ENCODE measurements at regions not wholly inside any gene's neighbourhood (a gene's known extent, or its start where the extent isn't known, plus 50 kb on each side); places are given as distances from the start of the nearest gene placed in this dataset.
A peak's percentile ranks its signal among the peaks of the same experiment; 100 is the strongest.

- no peak for DNase-seq
Observed at GRCh38 chr13:70473907-70474306, 365.7 kb upstream of the KLHL1 start.

DNA sequence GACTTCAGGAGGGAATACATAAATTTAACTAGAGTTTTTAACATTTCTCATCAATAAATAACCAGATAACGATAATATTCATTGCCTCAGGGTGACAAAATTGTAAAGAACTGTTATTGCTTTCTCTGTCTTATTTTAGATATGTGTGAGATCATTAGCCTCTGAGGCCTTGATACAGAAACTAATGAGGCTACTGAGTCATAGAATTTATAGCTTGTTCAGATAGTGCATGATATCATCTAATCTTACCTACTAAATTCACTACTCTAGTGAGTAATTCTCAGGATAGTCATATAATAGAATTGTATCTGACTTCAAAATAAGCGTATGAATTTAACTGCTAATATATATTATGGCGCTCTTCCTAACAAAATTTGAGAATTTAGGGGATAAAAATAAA is 360.8 kb upstream of the KLHL1 start:
- no peak for DNase-seq

DNA sequence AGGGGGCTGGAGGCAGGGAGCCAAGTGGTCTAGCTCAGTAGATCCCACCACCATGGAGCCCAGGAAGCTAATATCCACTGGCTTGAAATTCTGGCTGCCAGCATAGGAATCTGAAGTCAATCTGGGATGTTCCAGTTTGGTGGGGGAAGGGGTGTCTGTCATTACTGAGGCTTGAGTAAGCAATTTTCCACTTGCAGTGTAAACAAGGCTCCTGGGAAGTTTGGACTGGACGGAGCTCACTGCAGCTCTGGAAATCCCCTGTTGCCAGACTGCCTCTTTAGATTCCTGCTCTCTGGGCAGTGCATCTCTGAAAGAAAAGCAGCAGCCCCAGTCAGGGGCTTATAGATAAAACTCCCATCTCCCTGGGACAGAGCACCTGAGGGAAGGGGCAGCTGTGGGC is 349.2 kb upstream of the KLHL1 start:
- DNase-seq, result no peak

DNA sequence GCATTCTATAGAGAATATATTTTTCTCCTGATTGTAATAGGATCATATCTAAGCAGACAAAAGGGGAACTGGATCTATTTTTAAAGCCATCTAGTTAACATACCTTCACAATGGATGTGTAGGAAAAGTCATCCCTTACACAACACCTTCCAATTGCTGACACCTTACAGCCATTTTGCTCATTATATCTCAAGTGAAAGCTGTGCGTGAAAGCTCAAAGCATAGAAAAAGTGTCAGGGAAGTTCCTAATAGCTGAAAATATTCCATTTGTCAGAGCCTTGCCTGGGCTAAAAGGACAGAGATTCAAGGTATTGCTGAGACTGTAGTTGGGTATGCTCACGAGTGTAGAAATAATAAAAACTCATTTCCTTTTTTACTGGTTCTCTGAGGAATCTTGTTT is 340.6 kb upstream of the KLHL1 start:
- no peak for DNase-seq

- DNase-seq, result no peak
Observed at GRCh38 chr13:70432276-70432805, 324.1 kb upstream of the KLHL1 start.

GRCh38 chr13:70430256-70430655 is 322.0 kb upstream of the KLHL1 start:
- no peak for DNase-seq

GRCh38 chr13:70424928-70425327 is 316.7 kb upstream of the KLHL1 start:
- no peak for DNase-seq

GRCh38 chr13:70424428-70424827 is 316.2 kb upstream of the KLHL1 start:
- no peak for DNase-seq

GRCh38 chr13:70415136-70415535 is 306.9 kb upstream of the KLHL1 start:
- DNase-seq, result no peak

GRCh38 chr13:70408865-70409264 is 300.6 kb upstream of the KLHL1 start:
- DNase-seq, result no peak

GRCh38 chr13:70407486-70407885 is 299.2 kb upstream of the KLHL1 start:
- no peak for DNase-seq

DNA sequence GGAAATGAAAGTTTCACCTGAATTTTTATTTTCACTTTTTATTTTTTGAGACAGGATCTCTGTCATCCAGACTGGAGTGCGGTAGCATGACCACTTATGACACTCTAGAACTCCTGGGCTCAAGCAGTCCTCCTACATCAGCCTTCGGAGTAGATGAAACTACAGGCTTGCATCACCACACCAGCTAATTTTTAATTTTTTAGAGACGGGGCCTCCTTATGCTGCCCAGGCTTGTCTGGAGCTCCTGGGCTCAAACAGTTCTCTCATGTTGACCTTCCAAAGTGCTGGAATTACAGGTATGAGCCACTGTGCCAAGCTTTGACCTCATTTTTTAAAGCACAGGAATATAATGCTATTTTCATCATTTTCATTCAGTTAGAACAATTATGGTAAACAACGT is 297.0 kb upstream of the KLHL1 start:
- no peak for DNase-seq

DNA sequence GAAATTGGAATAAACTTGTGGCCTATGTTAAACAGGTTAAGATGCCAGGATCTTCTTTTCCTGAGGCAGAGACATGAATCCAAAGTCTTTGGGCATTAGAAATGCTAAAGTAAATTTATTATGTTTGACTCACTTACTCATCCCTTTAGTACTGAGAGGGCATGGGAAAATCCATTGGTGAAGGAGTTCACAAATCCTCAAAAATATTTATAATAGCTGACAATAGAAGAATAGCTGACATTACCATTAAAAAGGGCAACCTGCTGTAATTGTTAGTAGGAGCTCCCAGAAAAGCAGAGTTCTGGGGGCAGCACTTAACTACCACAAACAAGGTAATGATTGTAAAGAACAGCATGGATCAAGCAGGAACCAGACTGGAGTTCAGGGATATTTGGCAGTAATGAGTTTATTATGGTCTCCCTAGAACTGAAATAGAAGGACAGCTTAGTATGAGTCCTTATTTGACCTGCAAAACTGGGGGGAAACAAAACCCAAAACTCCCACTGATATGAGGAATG is 285.8 kb upstream of the KLHL1 start:
- DNase-seq, result no peak

DNA sequence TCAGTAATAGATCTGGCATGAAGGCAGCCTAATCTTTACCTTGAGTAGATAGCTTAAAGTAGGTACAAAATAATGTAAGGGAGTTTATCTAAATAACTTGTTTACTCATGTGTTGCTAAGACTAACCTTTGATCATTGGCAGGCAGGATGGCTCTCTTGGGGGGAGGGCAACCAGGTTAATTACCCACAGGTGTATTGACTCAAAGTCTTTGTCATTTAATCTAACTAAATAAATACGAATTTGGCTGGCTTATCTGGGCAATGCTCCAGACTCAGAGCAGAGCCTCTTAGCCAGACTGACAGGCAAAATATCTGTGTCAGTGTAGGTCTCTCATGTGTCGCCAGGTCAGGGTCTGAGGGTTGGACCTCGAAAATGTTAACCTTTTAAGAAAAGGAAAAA is 283.4 kb upstream of the KLHL1 start:
- no peak for DNase-seq

DNA sequence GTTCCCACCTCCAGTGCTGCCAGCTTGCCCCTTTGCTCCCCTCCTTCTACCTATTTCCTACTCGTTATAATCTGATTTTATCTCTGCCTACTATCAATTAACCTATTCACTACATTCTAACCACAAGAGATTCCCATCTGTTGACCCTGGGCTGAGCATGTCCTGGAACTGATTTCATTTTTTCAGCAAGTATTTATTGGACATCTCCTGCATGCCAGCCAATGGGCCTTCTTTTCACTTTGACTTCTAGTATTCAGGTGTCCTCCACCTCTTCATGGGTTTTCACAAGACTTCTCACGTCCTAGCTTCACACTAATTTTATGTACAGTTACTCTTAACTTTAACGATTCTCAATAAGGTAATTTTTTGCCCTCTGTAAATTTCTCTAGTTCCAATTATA is 282.7 kb upstream of the KLHL1 start:
- no peak for DNase-seq

DNA sequence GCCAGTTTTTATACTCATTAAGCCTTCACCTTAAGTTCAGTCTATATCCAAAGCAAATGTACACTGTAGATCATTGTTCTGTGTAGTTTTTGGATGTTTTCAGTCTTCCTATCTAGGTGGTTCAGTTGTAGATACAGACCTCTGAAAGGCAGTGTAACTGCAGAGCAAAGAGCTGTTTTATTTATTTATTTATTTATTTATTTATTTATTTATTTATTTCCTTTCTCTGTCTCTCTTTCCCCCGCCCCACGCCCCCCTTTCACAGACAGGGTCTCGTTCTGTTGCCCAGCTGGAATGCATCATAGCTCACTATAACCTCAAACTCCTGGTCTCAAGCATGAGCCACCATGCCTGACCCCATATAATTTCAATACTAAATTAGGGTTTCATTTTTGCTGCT is 281.8 kb upstream of the KLHL1 start:
- no peak for DNase-seq

- no peak for DNase-seq
Observed at GRCh38 chr13:70388935-70389334, 280.7 kb upstream of the KLHL1 start.

DNA sequence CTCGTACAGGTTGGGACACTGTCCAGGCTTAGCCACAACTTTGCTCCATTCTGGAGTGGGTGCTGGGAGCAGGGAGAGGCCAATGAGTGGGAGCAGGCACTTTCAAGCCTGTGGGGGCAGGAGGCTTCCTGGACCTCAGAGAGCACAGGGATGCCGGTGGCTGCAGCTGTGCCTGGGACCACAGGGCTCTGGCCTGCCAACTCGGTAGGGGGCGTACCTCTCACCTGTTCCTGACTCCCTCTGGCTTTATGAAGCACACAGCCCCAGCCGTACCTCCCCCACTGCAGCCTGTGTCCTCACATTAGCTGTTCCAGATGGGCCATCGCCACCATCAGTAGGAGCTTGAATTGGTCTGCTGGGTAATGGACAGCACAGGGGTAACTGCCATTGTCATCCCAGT is 278.7 kb upstream of the KLHL1 start:
- no peak for DNase-seq

- DNase-seq, result no peak
Observed at GRCh38 chr13:70385852-70386251, 277.6 kb upstream of the KLHL1 start.

- DNase-seq, result no peak
Observed at GRCh38 chr13:70384156-70384555, 275.9 kb upstream of the KLHL1 start.

DNA sequence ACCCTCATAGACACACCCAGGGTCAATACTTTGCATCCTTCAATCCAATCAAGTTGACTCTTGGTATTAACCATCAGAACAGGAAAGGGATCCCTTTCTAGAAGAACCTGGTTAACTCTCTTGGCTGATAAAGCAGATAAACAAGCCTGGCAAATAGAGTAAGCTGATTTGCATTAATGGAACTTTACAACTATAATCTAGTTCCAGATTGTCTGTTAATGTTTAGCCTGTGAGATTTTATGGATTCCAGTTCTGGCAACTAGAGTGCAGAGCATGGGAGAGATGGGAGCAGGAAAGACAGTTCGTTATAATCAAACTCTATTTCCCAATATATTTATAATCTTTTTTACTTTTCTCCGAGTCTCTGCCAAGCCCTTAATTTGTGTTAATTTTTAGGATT is 272.6 kb upstream of the KLHL1 start:
- no peak for DNase-seq

- peak; percentile 35 for DNase-seq
Observed at GRCh38 chr13:70375718-70376117, 267.5 kb upstream of the KLHL1 start.

DNA sequence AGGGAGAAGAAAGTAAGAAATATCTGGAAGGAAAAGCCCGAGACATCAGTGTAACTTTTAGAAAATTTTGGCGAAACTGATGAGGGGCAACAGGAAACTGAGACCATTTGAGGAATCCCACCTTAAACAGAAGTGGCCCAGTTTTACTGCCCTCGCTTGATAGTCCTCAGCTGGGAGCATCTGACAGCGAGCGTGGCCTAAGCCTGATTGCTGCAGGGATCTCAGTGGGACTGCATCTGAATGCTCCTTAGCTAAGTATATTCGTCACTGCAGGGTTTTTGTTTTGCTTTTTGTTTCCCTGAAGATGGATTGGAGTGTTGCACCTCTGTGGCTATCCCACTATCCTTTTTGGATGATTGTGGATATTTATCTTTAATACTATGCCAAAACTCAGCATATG is 262.7 kb upstream of the KLHL1 start:
- no peak for DNase-seq

GRCh38 chr13:70366720-70367119 is 258.5 kb upstream of the KLHL1 start:
- no peak for DNase-seq

GRCh38 chr13:70363991-70364390 is 255.7 kb upstream of the KLHL1 start:
- no peak for DNase-seq
